ENCODE measurements at regions not wholly inside any gene's neighbourhood (a gene's known extent, or its start where the extent isn't known, plus 50 kb on each side); places are given as distances from the start of the nearest gene placed in this dataset.

DNA sequence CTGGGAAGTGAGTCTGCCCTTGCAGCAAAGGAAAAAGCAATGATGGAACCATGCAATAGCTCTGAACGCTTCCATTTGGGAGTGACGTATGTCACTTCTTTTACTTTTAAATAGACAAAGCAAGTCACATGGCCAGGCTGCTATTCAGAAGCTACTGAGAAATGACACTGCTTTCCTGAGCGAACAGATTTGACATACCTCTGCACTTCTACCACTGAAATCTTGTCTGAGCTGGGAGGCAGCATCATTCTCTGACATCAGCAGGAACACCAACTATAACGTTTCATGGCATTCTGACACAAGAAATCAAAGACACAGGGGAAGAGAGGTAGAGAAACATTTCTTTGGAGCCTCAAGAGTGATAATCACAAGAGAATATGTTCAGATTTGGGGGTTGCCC lies 271.1 kb downstream of the SNX13 start:
- TF ChIP-seq, protein P1, sequence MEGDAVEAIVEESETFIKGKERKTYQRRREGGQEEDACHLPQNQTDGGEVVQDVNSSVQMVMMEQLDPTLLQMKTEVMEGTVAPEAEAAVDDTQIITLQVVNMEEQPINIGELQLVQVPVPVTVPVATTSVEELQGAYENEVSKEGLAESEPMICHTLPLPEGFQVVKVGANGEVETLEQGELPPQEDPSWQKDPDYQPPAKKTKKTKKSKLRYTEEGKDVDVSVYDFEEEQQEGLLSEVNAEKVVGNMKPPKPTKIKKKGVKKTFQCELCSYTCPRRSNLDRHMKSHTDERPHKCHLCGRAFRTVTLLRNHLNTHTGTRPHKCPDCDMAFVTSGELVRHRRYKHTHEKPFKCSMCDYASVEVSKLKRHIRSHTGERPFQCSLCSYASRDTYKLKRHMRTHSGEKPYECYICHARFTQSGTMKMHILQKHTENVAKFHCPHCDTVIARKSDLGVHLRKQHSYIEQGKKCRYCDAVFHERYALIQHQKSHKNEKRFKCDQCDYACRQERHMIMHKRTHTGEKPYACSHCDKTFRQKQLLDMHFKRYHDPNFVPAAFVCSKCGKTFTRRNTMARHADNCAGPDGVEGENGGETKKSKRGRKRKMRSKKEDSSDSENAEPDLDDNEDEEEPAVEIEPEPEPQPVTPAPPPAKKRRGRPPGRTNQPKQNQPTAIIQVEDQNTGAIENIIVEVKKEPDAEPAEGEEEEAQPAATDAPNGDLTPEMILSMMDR (IDR thresholded peaks at IDR 0.05; ENCODE audit: low read depth, low read length, poor library complexity, severe bottlenecking): no peak
- TF ChIP-seq EZH2phosphoT487 (IDR thresholded peaks at IDR 0.05; ENCODE audit: borderline replicate concordance, low read length): no peak

Data from DOHH2 (cell line).